ENCODE measurements at regions not wholly inside any gene's neighbourhood (a gene's known extent, or its start where the extent isn't known, plus 50 kb on each side); places are given as distances from the start of the nearest gene placed in this dataset.
A peak's percentile ranks its signal among the peaks of the same experiment; 100 is the strongest.
"Not testable (repeated sequence)": the region's sequence is repeated elsewhere in the genome, so short reads cannot be mapped to it uniquely, and the experiment has no call there.

GRCh38 chr21:28837426-28837825 lies 155.3 kb downstream of the LTN1 start:
- H3K9ac ChIP-seq (ENCODE audit: low read length); H2BK120ac ChIP-seq (ENCODE audit: insufficient read depth, low read length, poor library complexity); H3K27me3 ChIP-seq (ENCODE audit: insufficient read depth, low read length); H2BK12ac ChIP-seq (ENCODE audit: low read length); H3K36me3 ChIP-seq (ENCODE audit: control insufficient read depth in 1 of 2, insufficient read depth in 2 of 2, low read length in 2 of 2); H3K4me3 ChIP-seq (ENCODE audit: low read depth, low read length); H4K91ac ChIP-seq (ENCODE audit: low read depth, low read length); H4K12ac ChIP-seq (ENCODE audit: low read depth, low read length); H2BK5ac ChIP-seq (ENCODE audit: low read depth, low read length, poor library complexity); H4K8ac ChIP-seq (ENCODE audit: low read depth, low read length); H3K4ac ChIP-seq (ENCODE audit: low read depth, low read length); H3K9me3 ChIP-seq (ENCODE audit: insufficient read depth, low read depth, low read length); H2AK5ac ChIP-seq (ENCODE audit: low read length); DNase-seq; H2AFZ ChIP-seq (ENCODE audit: insufficient read depth, low read length, poor library complexity); H3K4me2 ChIP-seq (ENCODE audit: low read length); H3K14ac ChIP-seq (ENCODE audit: low read length); H3K27ac ChIP-seq (ENCODE audit: low read depth, low read length); H3K23ac ChIP-seq (ENCODE audit: low read length); H3K79me2 ChIP-seq (ENCODE audit: control insufficient read depth, insufficient read depth, low read length, poor library complexity); H3K18ac ChIP-seq (ENCODE audit: low read length): not testable (repeated sequence)
- peaks cover 8 to 15% of the 10 kb centered on the region in 2 experiments for H3K4me1 ChIP-seq (ENCODE audit: control insufficient read depth in 1 of 2, insufficient read depth in 2 of 2, low read length in 2 of 2)
- peaks cover 17% of the 10 kb centered on the region for H3K79me1 ChIP-seq (ENCODE audit: low read length)
- WGBS (ENCODE audit: extremely low coverage, insufficient coverage, insufficient read length): no CpG with 5 or more reads among the region's 1 CpG

GRCh38 chr21:28836588-28836987 lies 156.1 kb downstream of the LTN1 start:
- DNase-seq; H2AK5ac ChIP-seq (ENCODE audit: low read length); H2BK12ac ChIP-seq (ENCODE audit: low read length); H3K9ac ChIP-seq (ENCODE audit: low read length); H3K4me2 ChIP-seq (ENCODE audit: low read length); H3K4ac ChIP-seq (ENCODE audit: low read depth, low read length); H3K27ac ChIP-seq (ENCODE audit: low read depth, low read length); H2BK5ac ChIP-seq (ENCODE audit: low read depth, low read length, poor library complexity); H3K14ac ChIP-seq (ENCODE audit: low read length); H3K36me3 ChIP-seq (ENCODE audit: control insufficient read depth in 1 of 2, insufficient read depth in 2 of 2, low read length in 2 of 2); H3K18ac ChIP-seq (ENCODE audit: low read length); H4K12ac ChIP-seq (ENCODE audit: low read depth, low read length); H4K91ac ChIP-seq (ENCODE audit: low read depth, low read length); H4K8ac ChIP-seq (ENCODE audit: low read depth, low read length); H3K4me3 ChIP-seq (ENCODE audit: low read depth, low read length); H3K79me2 ChIP-seq (ENCODE audit: control insufficient read depth, insufficient read depth, low read length, poor library complexity); H3K9me3 ChIP-seq (ENCODE audit: insufficient read depth, low read depth, low read length); H3K27me3 ChIP-seq (ENCODE audit: insufficient read depth, low read length); H2BK120ac ChIP-seq (ENCODE audit: insufficient read depth, low read length, poor library complexity); H2AFZ ChIP-seq (ENCODE audit: insufficient read depth, low read length, poor library complexity); H3K23ac ChIP-seq (ENCODE audit: low read length): not testable (repeated sequence)
- peaks cover 8 to 14% of the 10 kb centered on the region in 2 experiments for H3K4me1 ChIP-seq (ENCODE audit: control insufficient read depth in 1 of 2, insufficient read depth in 2 of 2, low read length in 2 of 2)
- H3K79me1 ChIP-seq (ENCODE audit: low read length): peaks cover 16% of the 10 kb centered on the region
- WGBS (ENCODE audit: extremely low coverage, insufficient coverage, insufficient read length): no CpG with 5 or more reads among the region's 1 CpG

- Histone ChIP-seq H3K79me2 (ENCODE audit: control insufficient read depth, insufficient read depth, low read length, poor library complexity) (no peaks in the 10 kb centered on the region), H3K27me3 (ENCODE audit: insufficient read depth, low read length) (no peaks in the 10 kb centered on the region), H2AFZ (ENCODE audit: insufficient read depth, low read length, poor library complexity) (peak overlapping the region; percentile 21), H4K8ac (ENCODE audit: low read depth, low read length) (peak overlapping the region; percentile 54), H3K23ac (ENCODE audit: low read length) (no peak overlapping the region), H4K12ac (ENCODE audit: low read depth, low read length) (no peak overlapping the region), H2BK12ac (ENCODE audit: low read length) (peak overlapping the region; percentile 67), H3K4me2 (ENCODE audit: low read length) (no peak overlapping the region), H3K9ac (ENCODE audit: low read length) (no peak overlapping the region), H3K36me3 (ENCODE audit: control insufficient read depth in 1 of 2, insufficient read depth in 2 of 2, low read length in 2 of 2) (no peaks in the 10 kb centered on the region), H3K4me1 (ENCODE audit: control insufficient read depth in 1 of 2, insufficient read depth in 2 of 2, low read length in 2 of 2) (peaks cover 8 to 14% of the 10 kb centered on the region in 2 experiments), H3K9me3 (ENCODE audit: insufficient read depth, low read depth, low read length) (no peaks in the 10 kb centered on the region), H2BK5ac (ENCODE audit: low read depth, low read length, poor library complexity) (peak overlapping the region; percentile 25), H3K4me3 (ENCODE audit: low read depth, low read length) (no peak overlapping the region), H3K18ac (ENCODE audit: low read length) (peak overlapping the region; percentile 32), H3K4ac (ENCODE audit: low read depth, low read length) (no peak overlapping the region), H3K14ac (ENCODE audit: low read length) (peak overlapping the region; percentile 55), H2BK120ac (ENCODE audit: insufficient read depth, low read length, poor library complexity) (peak overlapping the region; percentile 48), H3K27ac (ENCODE audit: low read depth, low read length) (no peak overlapping the region), H3K79me1 (ENCODE audit: low read length) (peaks cover 19% of the 10 kb centered on the region), H2AK5ac (ENCODE audit: low read length) (peak overlapping the region; percentile 99), H4K91ac (ENCODE audit: low read depth, low read length) (peak overlapping the region; percentile 89)
- no peak for DNase-seq
- WGBS (ENCODE audit: extremely low coverage, insufficient coverage, insufficient read length): no CpG with 5 or more reads among the region's 6 CpGs
These were observed 158.1 kb downstream of the LTN1 start for GRCh38 chr21:28834335-28835238.

- no peak overlapping the region for H3K18ac ChIP-seq (ENCODE audit: low read length)
- H2BK120ac ChIP-seq (ENCODE audit: insufficient read depth, low read length, poor library complexity): peak overlapping the region; percentile 6
- no peak overlapping the region for H3K4ac ChIP-seq (ENCODE audit: low read depth, low read length)
- no peak overlapping the region for H3K4me2 ChIP-seq (ENCODE audit: low read length)
- peak in 1 of 2 donors; percentile 48 for DNase-seq
- no peak overlapping the region for H3K4me3 ChIP-seq (ENCODE audit: low read depth, low read length)
- no peak overlapping the region for H2AFZ ChIP-seq (ENCODE audit: insufficient read depth, low read length, poor library complexity)
- peak overlapping the region; percentile 17 for H2BK12ac ChIP-seq (ENCODE audit: low read length)
- no peak overlapping the region for H2AK5ac ChIP-seq (ENCODE audit: low read length)
- no peak overlapping the region for H4K91ac ChIP-seq (ENCODE audit: low read depth, low read length)
- no peaks in the 10 kb centered on the region for H3K27me3 ChIP-seq (ENCODE audit: insufficient read depth, low read length)
- H3K4me1 ChIP-seq (ENCODE audit: control insufficient read depth in 1 of 2, insufficient read depth in 2 of 2, low read length in 2 of 2): peaks cover 8 to 14% of the 10 kb centered on the region in 2 experiments
- no peaks in the 10 kb centered on the region for H3K79me2 ChIP-seq (ENCODE audit: control insufficient read depth, insufficient read depth, low read length, poor library complexity)
- H3K36me3 ChIP-seq (ENCODE audit: control insufficient read depth in 1 of 2, insufficient read depth in 2 of 2, low read length in 2 of 2): no peaks in the 10 kb centered on the region
- no peak overlapping the region for H3K23ac ChIP-seq (ENCODE audit: low read length)
- H3K79me1 ChIP-seq (ENCODE audit: low read length): peaks cover 19% of the 10 kb centered on the region
- no peak overlapping the region for H4K8ac ChIP-seq (ENCODE audit: low read depth, low read length)
- no CpG with 5 or more reads among the region's 3 CpGs for WGBS (ENCODE audit: extremely low coverage, insufficient coverage, insufficient read length)
- H3K27ac ChIP-seq (ENCODE audit: low read depth, low read length): no peak overlapping the region
- no peaks in the 10 kb centered on the region for H3K9me3 ChIP-seq (ENCODE audit: insufficient read depth, low read depth, low read length)
- H3K9ac ChIP-seq (ENCODE audit: low read length): no peak overlapping the region
- H3K14ac ChIP-seq (ENCODE audit: low read length): no peak overlapping the region
- H4K12ac ChIP-seq (ENCODE audit: low read depth, low read length): no peak overlapping the region
- no peak overlapping the region for H2BK5ac ChIP-seq (ENCODE audit: low read depth, low read length, poor library complexity)
These were observed 159.1 kb downstream of the LTN1 start for GRCh38 chr21:28833609-28834008.
